ENCODE measurements at regions not wholly inside any gene's neighbourhood (a gene's known extent, or its start where the extent isn't known, plus 50 kb on each side); places are given as distances from the start of the nearest gene placed in this dataset.

DNA sequence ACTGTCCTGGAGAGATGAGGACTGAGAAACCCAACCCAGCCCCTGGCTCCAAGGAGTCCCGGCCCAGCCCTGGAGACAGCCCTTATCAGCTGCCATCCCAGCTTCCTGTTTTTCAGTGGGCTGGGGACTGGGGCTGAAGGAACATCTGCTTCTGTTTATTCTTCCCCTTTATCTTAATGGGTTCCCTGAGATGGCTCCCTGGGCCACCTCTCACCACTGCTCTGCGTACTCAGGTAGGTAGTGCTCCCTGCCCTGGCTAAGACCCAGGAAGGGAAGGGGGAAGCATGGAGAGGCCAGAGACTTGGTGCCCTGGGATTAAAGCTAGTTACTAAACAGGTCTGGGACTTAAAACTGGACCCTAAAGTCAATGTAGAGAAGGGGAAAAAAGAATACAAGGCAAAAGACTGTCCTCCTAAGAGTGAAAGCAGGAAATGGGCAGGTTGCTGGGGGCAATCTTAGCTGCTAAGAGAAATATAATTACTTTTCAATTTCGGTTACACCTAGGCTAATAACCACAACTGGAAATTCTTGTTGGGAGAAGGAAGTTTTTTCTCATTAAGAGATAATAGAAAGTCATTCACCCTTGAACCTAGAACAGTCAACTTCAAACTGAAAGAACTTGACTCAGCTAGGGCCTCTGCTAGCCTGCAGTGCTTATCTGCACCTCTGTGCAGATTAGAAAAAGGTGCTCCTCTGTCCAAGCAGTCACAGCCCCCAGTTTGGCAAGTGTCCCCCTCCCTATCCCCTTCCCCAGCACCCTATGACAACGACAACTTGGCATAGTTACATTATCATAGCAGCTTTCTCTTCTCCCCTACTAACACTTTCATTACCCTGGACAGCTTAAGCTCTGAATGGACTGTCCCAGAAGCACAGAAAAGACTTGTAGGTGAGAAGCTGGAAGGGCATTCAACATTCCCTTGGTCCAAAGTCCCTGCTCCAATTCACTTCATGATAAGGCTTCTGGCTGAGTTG lies 65.6 kb upstream of the KDM7A start:
- no peak for DNase-seq (ENCODE audit: low spot score)

DNA sequence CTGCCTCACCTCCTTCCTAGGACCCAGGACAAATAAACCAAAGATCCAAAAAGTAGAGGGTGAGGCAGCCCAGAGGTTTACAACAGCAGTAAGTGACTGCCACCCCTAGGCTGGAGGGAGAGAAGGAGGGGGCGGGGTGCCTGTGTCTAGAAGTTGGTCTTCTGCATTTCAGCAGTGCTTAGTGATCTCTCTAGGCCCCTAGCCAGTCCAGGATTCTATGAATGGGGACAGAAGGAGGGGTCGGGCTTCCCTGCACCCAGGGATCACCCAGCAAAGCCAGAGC lies 62.8 kb upstream of the KDM7A start:
- DNase-seq (ENCODE audit: low spot score): no peak

DNA sequence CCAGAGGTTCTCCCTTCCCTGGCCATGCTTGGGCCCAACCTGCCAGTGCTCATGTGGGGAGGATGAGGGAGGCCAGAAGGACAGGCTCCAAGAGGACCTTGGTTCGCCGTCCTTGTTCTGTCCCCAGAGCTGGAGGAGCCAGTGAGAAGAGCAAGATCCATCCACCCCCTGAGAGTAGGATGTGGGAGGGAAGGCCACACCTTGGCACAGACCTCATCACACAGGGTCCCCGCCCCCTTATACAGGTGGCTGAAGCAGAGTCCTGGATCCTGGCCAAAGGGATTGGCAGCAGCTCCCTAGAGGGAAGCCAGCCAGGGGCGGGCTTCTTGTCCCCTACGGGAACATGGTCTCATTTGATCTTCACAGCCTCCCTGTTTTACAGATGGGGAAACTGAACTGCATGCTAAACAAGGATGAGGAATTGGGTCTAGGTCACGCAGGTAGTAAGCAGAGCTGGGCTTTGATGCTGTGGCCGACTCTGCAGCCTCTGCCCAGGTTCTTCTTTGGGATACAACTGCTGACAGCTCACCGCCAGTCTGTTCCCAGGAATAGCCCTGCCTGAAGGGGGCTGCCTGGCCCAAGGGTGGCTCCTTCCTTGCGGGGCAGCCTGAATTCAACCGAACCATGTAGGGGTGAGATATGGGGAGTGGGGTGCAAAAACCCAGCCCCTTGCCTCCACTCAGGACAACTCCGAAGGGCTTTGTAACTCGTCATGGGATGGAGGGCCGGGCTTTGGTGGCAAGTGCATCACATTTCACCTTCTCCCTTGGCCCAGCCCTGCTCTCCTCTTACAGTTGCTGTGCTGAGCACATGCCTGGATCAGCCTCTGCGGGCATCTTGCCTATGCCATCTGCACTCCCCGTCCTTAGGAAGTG lies 62.2 kb upstream of the KDM7A start:
- DNase-seq (ENCODE audit: low spot score): no peak

DNA sequence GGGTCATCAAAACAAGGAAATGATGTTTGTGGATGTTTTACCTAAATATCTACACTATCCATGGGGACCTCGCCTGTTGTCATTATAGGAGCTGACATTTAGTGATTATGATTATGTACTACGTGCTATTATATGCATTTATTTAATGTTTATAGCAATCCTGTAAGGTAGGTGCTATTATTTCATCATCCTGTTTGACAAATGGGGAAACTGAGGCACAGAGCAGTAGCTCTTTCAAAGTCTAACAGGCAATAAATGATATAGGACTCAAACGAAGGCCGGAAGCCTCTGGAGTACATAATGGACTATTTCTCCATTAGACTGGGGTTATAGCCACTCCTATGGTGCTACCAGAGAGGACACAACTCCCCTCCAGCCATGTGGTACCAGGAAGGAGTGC lies 60.6 kb upstream of the KDM7A start:
- no peak for DNase-seq (ENCODE audit: low spot score)

DNA sequence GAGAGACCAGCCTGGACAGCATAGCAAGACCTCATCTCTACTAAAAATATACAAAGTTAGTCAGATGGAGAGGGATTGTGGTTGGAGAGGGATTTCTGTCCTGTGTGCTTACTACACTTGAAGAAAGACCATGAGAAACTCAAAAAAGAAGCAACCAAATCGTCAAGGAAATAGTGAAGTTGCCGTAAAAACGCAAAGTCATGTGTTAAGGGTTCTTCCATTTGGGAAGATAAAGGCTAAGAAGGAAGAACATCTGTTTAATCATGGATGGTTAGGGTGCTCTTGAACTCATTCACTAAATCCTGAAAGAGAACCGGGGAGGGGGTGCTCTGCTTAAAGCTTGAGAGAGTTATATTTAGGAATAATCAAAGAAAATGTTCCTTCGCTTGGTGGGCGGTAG lies 59.8 kb upstream of the KDM7A start:
- no peak for DNase-seq (ENCODE audit: low spot score)

DNA sequence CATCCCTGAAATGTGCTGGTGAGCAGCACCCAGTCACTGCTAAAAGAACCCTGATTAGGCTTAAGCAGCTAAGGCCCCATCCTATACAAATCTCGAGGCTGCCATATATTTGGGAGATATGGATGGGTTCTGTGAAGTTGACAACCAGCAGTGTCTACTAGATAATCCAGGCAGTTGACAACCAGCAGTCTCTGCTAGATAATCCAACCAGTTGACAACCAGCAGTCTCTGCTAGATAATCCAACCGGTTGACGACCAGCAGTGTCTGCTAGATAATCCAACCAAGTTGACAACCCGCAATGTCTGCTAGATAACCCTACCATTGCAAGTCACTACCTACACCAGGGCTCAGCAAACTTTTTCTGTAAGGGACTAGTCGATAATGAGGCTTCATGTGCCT lies 58.3 kb upstream of the KDM7A start:
- DNase-seq (ENCODE audit: low spot score): no peak

DNA sequence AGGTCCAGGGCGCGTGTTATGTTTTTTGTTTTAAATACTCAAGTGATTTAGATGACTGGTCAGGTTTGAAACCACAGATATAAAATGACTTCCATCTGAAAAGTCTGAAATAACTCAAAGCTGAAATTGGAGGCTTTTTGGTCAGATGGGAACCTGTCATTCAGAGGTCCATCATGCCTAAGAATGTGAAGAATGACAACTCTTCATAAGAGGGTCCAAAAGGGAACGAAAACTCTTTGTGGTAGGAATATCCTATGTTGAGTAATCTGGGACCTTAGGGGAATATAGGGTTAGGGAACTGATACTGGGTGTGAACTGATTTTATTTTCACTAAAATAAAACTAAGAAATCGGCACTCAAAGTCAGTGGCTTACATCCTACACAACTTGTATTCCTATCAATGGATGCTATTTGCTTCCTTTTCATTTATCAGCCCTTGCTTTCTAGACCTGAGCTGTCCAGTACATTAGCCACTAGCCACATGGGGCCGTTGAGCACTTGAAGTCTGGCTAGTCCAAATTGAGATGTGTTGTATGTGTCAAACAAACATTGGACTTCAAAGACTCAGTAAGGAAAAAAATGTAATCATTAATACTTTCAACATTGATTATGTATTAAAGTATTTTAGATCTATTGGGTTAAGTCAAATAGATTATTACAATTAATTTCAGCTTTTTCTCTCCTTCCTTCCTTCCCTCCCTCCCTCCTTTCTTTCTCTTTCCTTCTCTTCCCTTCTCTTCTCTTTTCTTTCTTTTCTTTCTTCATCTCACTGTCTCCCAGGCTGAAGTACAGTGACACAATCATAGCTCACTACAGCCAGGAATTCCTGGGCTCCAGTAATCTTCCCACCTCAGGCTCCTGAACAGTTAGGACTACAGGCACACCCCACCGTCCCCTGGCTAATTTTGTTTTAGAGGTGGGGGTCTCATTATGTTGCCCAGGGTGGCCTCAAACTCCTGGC lies 56.5 kb upstream of the KDM7A start:
- DNase-seq (ENCODE audit: low spot score): no peak

DNA sequence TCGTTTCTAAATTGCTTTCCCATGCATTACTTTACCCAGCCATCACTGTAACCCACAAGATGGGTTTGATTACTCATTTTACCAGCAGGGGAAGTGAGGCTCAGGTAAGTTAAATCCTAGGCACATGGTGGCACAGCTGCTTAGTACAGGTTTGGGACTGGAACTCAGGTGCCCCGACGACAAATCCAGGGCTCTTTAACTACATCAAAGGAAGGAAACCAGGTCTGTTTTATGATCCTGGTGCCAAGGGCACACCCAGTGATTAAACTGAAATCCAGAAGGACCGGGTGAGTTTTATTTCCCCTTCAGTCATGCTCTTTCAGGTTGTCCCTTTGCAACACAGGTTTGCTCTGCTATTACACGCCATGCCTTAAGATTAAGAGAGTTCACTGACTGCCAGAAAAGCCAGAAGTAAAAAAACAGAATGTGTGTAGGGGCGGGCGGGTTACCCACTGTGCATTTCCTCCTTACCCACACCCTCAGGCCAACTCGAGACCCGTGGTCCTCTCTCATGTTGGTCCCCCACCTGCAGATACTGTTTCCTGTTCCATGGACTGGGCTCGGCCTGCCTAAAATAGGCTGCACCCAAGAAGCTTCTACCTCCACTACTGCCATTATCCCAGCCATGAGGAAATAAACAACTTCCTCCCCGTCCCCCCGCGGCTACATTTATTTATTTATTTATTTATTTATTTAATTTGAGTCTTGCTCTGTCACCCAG lies 55.1 kb upstream of the KDM7A start:
- no peak for DNase-seq (ENCODE audit: low spot score)

DNA sequence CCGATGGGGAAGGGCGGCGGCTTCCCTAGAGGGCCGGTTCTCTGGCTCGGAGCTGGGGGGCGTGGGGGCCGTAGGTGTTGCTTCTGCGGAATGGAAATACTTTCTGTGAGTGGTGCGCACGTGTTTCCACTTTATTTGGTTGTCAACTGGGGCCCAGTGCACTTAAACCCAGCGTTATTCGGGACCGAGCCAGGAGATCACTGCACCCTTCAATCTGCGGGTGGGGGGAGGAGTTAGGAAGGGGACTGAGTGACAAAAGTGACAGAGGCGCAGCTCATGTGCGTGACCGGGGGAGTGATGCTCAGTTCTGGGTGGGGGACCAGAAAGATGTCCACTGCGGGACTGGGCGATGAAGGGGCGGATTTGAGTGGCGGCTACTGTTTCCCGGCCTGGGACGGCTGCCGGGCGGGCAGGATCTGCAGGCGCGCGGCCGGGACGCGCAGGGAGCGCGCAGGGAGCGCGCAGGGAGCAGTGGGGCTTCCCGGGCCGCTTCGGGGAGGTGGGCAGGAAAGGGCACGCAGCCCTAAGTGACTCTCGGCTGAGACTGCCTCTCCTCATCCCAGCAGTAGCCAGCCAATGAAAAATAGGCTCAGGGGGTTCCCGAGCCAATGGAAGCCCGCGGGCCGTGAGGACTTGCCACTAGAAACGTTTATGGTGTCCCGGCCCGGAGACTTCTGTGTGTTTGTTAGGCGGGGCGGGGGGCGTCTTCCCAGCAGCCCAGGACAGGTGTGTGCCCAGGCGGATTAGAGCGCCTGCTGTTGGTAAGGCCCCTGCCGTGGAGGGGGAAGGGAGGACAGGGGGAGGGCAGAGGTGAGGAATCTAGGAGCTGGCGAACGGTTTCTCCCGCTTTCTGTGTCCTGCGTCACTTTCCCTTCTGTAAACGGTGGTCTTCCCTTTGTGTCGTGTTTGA lies 54.3 kb upstream of the KDM7A start:
- DNase-seq (ENCODE audit: low spot score): peak; percentile 87

DNA sequence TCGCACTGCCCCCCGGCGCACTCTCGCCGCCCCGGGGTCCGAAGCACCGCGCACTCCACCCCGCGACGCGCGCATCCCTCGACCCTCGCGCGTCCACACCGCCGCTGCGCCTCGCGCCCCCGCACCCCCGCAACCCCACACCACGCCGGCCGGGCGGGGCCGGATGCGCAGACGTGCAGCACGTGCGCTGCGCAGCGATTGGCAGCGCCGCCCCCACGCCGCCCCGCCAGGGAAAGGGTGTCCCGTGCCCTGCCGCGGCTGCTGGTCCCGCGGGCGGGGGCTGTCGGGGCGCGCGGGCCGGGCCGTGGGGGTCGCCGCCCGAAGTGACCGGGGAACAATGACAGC lies 53.7 kb upstream of the KDM7A start:
- no peak for DNase-seq (ENCODE audit: low spot score)

DNA sequence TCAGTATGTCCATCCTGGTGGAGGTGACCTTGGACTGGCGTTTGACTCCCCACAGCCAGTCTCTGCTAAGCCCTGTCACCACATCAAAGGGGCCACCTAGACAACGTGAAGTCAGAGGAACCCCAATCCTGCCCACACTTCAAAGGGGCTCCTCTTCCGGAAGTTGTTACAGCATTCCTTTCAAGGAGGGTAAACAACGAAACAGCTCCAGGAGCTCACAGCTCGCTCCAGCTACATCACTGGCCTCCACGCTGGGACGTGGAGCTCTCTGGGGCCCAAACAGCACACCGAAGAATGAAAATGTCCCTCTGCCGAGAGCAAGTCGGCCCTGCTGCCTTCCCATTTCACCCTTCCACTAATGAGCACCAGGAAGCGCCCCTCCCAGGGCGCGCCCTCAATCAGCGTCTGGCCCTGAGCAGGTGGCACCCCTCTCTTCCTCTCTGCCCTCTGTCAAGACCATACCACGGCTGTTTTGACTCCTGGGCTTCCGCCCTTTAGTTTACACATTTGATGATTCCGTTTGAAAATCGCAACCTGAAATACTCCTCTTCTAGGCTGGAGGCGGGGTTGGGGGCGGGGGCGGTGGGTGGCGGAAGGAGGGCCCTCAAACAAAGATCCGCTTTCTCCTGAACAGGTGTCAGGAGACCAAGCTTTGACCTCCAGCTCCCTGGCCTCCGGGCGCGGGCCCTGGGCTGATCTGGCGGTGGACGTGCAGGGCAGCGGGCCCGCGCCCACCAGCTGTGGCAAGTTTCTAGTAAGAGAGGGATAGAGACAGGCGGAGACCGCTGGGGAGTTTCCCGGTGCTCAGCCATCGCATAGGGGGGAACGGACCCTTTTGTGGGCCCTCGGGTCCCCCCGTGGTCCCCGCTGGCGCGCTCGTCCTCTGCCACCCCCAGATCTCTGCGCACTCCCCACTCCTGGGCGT lies 53.1 kb upstream of the KDM7A start:
- DNase-seq (ENCODE audit: low spot score): no peak

DNA sequence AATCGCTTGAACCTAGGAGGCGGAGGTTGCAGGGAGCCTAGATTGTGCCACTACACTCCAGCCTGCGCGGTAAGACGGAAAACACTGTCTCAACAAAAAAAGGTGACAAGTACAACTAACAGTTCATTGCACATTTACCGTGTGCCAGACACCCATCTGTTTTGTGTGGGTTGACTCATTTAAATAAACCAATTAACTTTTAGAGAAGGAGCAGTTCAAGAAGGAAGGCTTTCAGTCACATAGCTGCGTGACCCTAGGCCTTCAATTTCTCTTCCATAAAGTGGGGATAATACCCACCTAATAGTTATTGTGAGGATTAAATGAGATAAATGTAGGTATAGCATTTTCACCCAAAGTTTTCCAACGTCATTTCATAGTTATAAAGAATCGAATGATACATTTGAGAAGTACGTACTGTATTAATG lies 52.3 kb upstream of the KDM7A start:
- no peak for DNase-seq (ENCODE audit: low spot score)
